SK-MEL-5 (cell line): ENCODE measurements at regions not wholly inside any gene's neighbourhood (a gene's known extent, or its start where the extent isn't known, plus 50 kb on each side); places are given as distances from the start of the nearest gene placed in this dataset.
A peak's percentile ranks its signal among the peaks of the same experiment; 100 is the strongest.
"Not testable (repeated sequence)": the region's sequence is repeated elsewhere in the genome, so short reads cannot be mapped to it uniquely, and the experiment has no call there.

Experiments
- DNase-seq: peaks from one replicate; pipeline ENCODE4 v3.0.0-alpha.2; 2016; ENCODE audit warnings: low read depth, low spot score
- in situ Hi-C: cut with HindIII; loops from 2 replicates; pipeline ENCODE4 v1.10.0; 2016; ENCODE audit warnings: low sequenced_read_pairs, high pct_unique_total_duplicates, low pct_unique_long_range_greater_than_20kb

- in situ Hi-C loops: no loop called here
- no peak for DNase-seq
Measured at GRCh38 chr7:110548372-110548771, 542.6 kb upstream of the LRRN3 start.

- in situ Hi-C loops: no loop called here
- DNase-seq: no peak
Measured at GRCh38 chr7:110557136-110557535, 533.8 kb upstream of the LRRN3 start.

GRCh38 chr7:110563286-110563685 is 527.6 kb upstream of the LRRN3 start:
- in situ Hi-C loops, DNase-seq: not testable (repeated sequence)

DNA sequence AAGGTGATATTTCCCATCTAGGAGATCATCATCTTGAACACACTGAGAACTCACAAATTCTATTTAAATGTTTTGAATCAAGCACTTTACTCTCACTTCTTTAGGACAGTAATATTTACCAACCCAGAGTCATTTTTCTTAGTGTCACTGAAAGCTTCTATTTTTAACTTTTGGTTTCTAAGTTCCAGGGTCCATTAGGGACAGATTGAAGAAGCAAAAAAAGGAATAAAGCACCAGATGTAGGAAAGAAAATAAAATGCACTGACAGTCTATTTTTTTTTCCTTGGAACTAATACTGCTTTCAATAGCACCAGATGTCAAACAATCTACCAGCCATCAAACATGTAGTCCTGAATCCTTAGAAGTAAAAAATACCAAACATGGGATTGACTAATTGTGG is 526.7 kb upstream of the LRRN3 start:
- in situ Hi-C loops: no loop called here
- no peak for DNase-seq

DNA sequence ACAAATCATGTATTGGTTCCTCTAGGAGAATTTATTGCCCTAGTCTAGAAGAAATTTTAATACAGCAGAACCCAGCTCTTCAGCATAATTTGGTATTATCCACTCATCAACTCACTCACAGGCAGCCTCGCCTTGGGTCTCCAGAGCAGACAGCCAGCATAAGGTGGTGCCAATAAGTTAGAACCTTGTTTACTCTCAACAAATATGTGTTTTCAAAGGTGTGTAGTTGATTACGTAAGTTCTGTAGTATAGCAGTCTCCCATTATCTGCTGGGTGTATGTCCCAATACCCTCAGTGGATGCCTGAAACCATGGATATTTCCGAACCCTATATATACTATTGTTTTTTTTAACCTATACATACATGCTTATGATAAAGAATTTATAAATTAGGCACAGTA is 522.5 kb upstream of the LRRN3 start:
- in situ Hi-C loops: no loop called here
- no peak for DNase-seq

DNA sequence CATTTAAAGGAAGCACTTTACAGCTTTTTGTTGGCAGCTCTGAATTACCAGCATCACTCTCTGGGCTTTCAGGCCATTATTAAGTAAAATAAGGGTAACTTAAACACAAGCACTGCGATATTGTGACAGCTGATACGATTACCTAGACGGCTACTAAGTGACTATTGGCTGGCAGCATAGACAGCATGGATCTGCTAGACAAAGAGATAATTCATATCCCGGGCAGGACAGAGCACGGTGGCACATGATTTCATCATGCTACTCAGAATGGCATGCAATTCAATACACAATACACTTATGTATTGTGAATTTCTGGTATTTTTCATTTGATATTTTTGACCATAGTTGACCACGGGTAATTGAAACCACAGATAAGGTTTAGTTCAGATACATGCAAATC is 522.0 kb upstream of the LRRN3 start:
- peak; percentile 97 for DNase-seq
- in situ Hi-C loops: no loop called here

DNA sequence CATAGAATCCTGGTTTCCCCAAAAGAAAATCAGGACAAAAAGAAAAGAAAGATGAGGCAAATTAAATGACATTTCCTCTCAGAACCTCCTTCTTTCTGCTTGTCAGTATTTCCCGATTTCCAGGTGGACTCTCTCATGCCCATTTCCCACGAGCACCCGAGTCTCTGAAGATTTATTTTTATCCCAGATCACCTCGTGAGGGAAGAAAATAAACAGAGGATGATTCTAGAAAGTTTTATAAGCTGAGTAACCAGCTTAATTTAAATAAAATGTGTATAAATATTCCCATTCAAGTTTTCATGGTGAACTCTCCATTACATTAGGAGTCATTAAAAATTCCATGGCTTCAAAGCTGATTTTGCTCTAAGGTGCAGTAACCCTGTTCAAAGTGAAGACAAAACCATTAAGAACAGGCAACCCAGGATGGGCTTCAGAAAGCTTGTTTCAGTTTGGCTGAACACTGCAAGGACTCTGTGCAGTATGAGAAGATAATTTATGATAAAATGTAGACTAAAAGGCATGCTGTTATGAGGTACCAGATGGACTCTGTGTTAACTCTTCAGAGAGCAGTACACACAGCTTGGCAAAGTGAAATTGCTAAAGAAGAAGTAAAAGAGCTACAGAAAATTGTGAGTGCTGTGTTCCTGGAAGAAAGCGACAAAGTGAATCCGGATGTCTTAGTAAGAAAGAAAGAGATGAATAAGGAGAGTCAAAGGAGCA is 521.3 kb upstream of the LRRN3 start:
- in situ Hi-C loops: no loop called here
- peak; percentile 40 for DNase-seq

DNA sequence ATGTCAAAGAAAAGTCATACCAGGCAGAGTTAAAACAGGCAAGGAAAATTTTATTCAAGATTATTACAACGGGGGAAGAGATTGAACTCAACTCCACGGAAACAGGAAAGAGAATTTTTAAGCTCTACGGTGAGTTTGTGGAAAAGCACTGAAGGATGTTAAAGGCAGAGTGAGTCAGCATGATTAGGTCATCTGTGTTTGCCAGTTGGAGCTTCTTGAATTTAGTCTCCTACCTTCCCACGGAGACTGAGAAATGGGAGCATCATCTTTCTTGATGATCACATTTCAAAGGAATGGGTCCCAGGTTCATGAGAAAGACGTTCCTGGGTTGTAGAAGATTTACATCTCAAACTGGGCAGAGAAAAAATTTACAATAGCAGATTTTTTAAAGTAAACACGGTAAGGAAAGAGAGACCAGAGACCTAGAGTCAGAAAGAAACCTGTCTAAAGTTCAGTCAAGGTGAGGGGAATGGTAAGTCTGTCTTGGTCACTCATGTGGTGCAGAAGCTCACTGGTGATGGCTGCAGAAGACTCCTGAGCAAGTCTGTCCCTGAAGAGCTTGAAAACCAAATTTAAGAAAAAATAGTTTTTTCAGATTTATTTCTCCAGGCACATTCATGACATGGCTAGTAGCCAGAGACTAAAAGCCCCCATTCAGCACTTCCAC is 516.9 kb upstream of the LRRN3 start:
- in situ Hi-C loops: no loop called here
- no peak for DNase-seq

DNA sequence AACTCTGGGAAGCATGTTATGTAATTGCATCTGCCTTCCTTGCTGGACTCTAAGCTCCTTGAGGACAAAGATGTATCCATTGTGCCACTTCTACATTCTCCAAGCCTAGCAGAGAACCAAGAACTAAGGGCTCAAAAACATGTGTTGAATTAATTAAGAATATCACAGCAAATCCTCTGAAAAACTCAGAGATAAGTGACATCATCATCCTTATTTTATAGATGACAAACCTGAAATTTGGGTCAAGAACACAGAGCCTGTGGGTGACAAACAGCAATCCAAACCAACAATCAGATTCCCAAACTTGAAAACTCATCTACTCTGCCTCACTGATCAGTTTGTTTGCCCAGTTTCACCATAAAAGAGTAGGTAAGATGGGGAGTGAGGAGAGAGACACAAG is 503.6 kb upstream of the LRRN3 start:
- in situ Hi-C loops: no loop called here
- no peak for DNase-seq

- in situ Hi-C loops: no loop called here
- DNase-seq: peak; percentile 16
Measured at GRCh38 chr7:110590415-110590814, 500.5 kb upstream of the LRRN3 start.

DNA sequence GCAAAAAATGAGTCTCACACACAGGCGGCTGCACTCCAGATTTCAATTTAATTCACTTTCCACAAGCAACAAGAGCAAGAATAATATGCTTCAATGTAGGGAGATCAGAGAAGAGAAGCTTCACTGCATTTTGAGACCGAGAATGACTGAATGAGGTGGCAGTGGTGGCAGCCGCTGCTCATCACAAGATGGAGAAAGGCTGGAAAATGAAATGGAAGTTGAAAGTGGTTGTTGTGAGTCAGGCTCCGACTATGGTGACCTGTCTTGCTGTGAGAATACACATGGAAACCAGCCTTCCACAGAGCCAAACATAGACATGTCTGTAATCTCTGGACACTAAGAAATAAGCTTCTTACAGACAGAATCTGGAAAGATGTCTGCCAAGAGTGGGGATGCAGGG is 499.6 kb upstream of the LRRN3 start:
- no peak for DNase-seq
- in situ Hi-C loops: no loop called here

DNA sequence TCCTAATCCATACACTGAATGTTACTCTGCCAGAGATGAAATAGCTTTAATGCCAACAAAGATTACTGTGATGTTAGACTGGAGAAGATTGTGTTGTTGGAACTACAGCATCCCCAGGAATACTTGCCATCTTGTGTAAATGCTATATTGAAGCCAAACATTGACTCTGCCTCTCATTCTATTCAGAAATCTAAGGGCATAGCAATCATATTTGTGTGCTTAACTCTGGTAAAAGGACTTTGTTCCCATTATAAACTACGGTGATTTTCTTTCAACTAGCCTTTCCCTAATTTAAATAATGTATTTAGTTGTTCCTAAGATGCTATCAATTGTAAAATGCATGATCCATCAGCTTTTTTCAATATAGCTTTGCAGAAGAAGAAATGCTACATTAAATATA is 498.4 kb upstream of the LRRN3 start:
- in situ Hi-C loops: no loop called here
- DNase-seq: no peak

DNA sequence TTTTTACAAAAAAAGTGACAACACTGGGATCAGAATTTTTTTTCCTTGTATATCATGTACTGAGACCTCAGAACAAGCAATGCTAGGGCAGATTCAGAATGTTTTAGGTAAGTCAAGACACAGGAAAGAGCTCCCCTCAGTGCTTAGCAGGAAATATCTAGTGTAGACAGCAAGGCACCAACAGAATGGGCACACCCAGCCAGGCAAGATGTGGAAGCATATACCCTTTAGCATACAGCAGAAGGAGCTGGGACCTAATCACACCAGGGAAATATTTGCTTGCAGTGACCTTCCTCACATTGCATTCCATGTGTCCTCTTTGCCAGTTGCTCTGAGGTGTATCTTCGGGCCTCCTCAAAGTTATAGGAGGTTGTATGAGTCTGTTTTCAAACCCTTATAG is 497.6 kb upstream of the LRRN3 start:
- in situ Hi-C loops: no loop called here
- DNase-seq: no peak

GRCh38 chr7:110595694-110596093 is 495.2 kb upstream of the LRRN3 start:
- in situ Hi-C loops: no loop called here
- peak; percentile 43 for DNase-seq

- in situ Hi-C loops: no loop called here
- no peak for DNase-seq
Measured at GRCh38 chr7:110600956-110601355, 490.0 kb upstream of the LRRN3 start.

GRCh38 chr7:110601710-110602109 is 489.2 kb upstream of the LRRN3 start:
- DNase-seq: no peak
- in situ Hi-C loops: no loop called here

- no peak for DNase-seq
- in situ Hi-C loops: no loop called here
Measured at GRCh38 chr7:110604206-110604605, 486.7 kb upstream of the LRRN3 start.

GRCh38 chr7:110604885-110605284 is 486.0 kb upstream of the LRRN3 start:
- DNase-seq: no peak
- in situ Hi-C loops: no loop called here

DNA sequence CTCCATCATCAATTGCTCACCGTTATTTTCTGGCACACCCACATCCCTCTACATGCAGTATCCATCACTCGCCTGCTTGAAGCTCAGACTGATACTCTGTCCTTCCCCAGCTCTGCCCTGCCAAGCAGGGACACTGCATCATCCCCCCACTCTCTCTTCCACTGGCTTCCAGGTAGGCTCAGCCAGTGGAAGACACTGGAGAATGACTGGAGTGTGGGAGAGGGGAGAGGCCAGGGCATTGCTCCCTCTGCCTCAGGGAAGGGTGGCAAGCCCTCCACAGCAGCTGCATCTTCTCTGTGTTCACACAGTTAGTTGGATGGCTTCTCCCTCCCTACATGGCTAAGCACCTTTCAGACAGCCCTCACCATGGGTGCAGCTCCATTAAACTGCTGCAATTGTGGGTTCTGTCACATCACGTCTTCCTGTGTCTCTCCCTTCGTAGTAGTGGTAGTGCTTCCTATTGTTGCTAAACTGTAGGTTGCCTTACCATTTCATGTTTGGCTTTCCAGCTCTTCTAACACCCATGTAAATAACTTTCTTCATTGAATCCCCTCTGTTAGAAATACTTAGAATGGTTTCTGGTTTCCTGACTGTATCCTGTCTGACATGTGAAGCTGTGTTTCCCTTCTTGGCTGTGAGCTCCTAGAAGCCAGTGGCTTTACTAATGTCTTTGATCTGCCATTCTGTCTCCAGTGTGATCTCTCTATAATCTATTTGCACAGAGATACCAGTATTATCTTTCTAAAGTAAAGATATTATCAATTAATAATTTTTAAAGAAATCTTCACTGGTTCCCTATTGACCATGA is 483.7 kb upstream of the LRRN3 start:
- DNase-seq: no peak
- in situ Hi-C loops: no loop called here
